Fibroblast of the aortic adventitia (primary cell): ENCODE measurements at regions not wholly inside any gene's neighbourhood (a gene's known extent, or its start where the extent isn't known, plus 50 kb on each side); places are given as distances from the start of the nearest gene placed in this dataset.
"Not testable (repeated sequence)": the region's sequence is repeated elsewhere in the genome, so short reads cannot be mapped to it uniquely, and the experiment has no call there.

Experiments
- DNase-seq: peaks from one replicate; pipeline ENCODE4 v3.0.0-alpha.2; 2010; ENCODE audit warnings: low read depth
- H3K4me3 ChIP-seq: 2 replicates; pipeline ENCODE4 v1.5.1; 2011; ENCODE audit warnings: low read depth, mild to moderate bottlenecking, control low read depth, low read length, moderate library complexity
- CTCF ChIP-seq: IDR thresholded peaks from 2 replicates; pipeline ENCODE4 v1.5.1; 2011; ENCODE audit warnings: mild to moderate bottlenecking, low read length, control low read depth, inconsistent platforms; ENCODE audit not compliant: insufficient read depth

GRCh38 chr14:27836386-27836785 lies 930.2 kb upstream of the FOXG1 start:
- TF ChIP-seq CTCF = no peak

GRCh38 chr14:27845241-27845850 lies 921.2 kb upstream of the FOXG1 start:
- no peak for TF ChIP-seq CTCF
- no peak overlapping the region for H3K4me3 ChIP-seq
- DNase-seq = no peak

More at GRCh38 chr14:27836386-27836785, 930.2 kb upstream of the FOXG1 start:
- DNase-seq = no peak
- H3K4me3 ChIP-seq = no peak overlapping the region

- no peak for DNase-seq
- no peak for TF ChIP-seq CTCF
- H3K4me3 ChIP-seq = no peak overlapping the region
These were observed 920.7 kb upstream of the FOXG1 start for GRCh38 chr14:27845902-27846301.

GRCh38 chr14:27847480-27847879 lies 919.1 kb upstream of the FOXG1 start:
- not testable (repeated sequence) for H3K4me3 ChIP-seq, DNase-seq

- not testable (repeated sequence) for DNase-seq, H3K4me3 ChIP-seq
These were observed 917.4 kb upstream of the FOXG1 start for GRCh38 chr14:27849193-27849592.

- DNase-seq = no peak
- no peak for TF ChIP-seq CTCF
- H3K4me3 ChIP-seq = no peak overlapping the region
These were observed 903.9 kb upstream of the FOXG1 start for GRCh38 chr14:27862684-27863083.

GRCh38 chr14:27863166-27863565 lies 903.4 kb upstream of the FOXG1 start:
- no peak for TF ChIP-seq CTCF
- no peak for DNase-seq

GRCh38 chr14:27881063-27881462 lies 885.5 kb upstream of the FOXG1 start:
- no peak for TF ChIP-seq CTCF
- no peak for DNase-seq
- H3K4me3 ChIP-seq = no peak overlapping the region

More at GRCh38 chr14:27863166-27863565, 903.4 kb upstream of the FOXG1 start:
- H3K4me3 ChIP-seq = no peak overlapping the region
